ENCODE measurements at regions not wholly inside any gene's neighbourhood (a gene's known extent, or its start where the extent isn't known, plus 50 kb on each side); places are given as distances from the start of the nearest gene placed in this dataset.

DNA sequence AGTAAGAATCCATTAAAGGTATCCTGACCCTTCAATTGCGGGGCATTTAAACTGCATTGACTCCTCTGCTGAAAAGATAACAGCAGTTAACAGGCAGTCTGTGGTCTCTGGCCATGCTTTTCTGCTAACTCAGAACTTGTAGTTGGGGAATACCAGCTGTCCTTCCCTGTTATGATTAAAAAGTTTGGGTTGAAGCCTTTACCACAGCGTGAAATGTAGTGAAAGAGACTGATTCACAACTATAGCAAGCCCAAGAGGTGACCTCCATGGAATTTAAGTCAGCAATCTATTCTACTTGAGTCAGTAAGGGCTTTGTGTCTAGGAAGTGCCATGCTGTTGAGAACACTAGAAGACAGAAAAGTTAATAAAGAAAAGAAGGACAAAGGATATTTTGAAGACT, 1037.3 kb downstream of the SI start:
- 0% methylated on average over 2 of the region's 2 CpGs for WGBS (ENCODE audit: insufficient coverage, low coverage, missing lambda C conversion rate)
- no peak overlapping the region for H3K4me2 ChIP-seq (ENCODE audit: insufficient read depth, low read length)
- TF ChIP-seq, protein P1, sequence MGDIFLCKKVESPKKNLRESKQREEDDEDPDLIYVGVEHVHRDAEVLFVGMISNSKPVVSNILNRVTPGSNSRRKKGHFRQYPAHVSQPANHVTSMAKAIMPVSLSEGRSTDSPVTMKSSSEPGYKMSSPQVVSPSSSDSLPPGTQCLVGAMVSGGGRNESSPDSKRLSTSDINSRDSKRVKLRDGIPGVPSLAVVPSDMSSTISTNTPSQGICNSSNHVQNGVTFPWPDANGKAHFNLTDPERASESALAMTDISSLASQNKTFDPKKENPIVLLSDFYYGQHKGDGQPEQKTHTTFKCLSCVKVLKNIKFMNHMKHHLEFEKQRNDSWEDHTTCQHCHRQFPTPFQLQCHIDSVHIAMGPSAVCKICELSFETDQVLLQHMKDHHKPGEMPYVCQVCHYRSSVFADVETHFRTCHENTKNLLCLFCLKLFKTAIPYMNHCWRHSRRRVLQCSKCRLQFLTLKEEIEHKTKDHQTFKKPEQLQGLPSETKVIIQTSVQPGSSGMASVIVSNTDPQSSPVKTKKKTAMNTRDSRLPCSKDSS (IDR thresholded peaks at IDR 0.05; ENCODE audit: low read depth, partially characterized antibody) = no peak
- TF ChIP-seq ZFP30 (CRISPR knock-in tag; IDR thresholded peaks at IDR 0.05; ENCODE audit: borderline replicate concordance) = no peak
- TF ChIP-seq, protein P2, sequence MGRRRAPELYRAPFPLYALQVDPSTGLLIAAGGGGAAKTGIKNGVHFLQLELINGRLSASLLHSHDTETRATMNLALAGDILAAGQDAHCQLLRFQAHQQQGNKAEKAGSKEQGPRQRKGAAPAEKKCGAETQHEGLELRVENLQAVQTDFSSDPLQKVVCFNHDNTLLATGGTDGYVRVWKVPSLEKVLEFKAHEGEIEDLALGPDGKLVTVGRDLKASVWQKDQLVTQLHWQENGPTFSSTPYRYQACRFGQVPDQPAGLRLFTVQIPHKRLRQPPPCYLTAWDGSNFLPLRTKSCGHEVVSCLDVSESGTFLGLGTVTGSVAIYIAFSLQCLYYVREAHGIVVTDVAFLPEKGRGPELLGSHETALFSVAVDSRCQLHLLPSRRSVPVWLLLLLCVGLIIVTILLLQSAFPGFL (CRISPR knock-in tag; IDR thresholded peaks at IDR 0.05) = no peak
- TF ChIP-seq TFAM (CRISPR knock-in tag; conservative IDR thresholded peaks at IDR 0.05) = no peak
- TF ChIP-seq HDAC1 (IDR thresholded peaks at IDR 0.05) = no peak
- no peak for TF ChIP-seq PTTG1 (tag; IDR thresholded peaks at IDR 0.05; ENCODE audit: low read depth)
- TF ChIP-seq TAL1 (IDR thresholded peaks at IDR 0.05) = no peak
- TF ChIP-seq, protein P3, sequence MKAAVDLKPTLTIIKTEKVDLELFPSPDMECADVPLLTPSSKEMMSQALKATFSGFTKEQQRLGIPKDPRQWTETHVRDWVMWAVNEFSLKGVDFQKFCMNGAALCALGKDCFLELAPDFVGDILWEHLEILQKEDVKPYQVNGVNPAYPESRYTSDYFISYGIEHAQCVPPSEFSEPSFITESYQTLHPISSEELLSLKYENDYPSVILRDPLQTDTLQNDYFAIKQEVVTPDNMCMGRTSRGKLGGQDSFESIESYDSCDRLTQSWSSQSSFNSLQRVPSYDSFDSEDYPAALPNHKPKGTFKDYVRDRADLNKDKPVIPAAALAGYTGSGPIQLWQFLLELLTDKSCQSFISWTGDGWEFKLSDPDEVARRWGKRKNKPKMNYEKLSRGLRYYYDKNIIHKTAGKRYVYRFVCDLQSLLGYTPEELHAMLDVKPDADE (conservative IDR thresholded peaks at IDR 0.05; ENCODE audit: control insufficient read depth, low read depth, low read length) = no peak
- TF ChIP-seq FIP1L1 (IDR thresholded peaks at IDR 0.05; ENCODE audit: low read depth, low read length, poor library complexity, severe bottlenecking) = no peak
- TF ChIP-seq BRCA1 (IDR thresholded peaks at IDR 0.05) = no peak
- TF ChIP-seq BRCA1 (CRISPR knock-in tag; IDR thresholded peaks at IDR 0.05) = no peak
- TF ChIP-seq, protein P4, sequence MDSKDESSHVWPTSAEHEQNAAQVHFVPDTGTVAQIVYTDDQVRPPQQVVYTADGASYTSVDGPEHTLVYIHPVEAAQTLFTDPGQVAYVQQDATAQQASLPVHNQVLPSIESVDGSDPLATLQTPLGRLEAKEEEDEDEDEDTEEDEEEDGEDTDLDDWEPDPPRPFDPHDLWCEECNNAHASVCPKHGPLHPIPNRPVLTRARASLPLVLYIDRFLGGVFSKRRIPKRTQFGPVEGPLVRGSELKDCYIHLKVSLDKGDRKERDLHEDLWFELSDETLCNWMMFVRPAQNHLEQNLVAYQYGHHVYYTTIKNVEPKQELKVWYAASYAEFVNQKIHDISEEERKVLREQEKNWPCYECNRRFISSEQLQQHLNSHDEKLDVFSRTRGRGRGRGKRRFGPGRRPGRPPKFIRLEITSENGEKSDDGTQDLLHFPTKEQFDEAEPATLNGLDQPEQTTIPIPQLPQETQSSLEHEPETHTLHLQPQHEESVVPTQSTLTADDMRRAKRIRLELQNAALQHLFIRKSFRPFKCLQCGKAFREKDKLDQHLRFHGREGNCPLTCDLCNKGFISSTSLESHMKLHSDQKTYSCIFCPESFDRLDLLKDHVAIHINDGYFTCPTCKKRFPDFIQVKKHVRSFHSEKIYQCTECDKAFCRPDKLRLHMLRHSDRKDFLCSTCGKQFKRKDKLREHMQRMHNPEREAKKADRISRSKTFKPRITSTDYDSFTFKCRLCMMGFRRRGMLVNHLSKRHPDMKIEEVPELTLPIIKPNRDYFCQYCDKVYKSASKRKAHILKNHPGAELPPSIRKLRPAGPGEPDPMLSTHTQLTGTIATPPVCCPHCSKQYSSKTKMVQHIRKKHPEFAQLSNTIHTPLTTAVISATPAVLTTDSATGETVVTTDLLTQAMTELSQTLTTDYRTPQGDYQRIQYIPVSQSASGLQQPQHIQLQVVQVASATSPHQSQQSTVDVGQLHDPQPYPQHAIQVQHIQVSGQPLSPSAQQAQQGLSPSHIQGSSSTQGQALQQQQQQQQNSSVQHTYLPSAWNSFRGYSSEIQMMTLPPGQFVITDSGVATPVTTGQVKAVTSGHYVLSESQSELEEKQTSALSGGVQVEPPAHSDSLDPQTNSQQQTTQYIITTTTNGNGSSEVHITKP (IDR thresholded peaks at IDR 0.05; ENCODE audit: partially characterized antibody) = no peak
- TF ChIP-seq WHSC1 (IDR thresholded peaks at IDR 0.05; ENCODE audit: low read length) = no peak
- no peak for TF ChIP-seq PHTF2 (CRISPR knock-in tag; IDR thresholded peaks at IDR 0.05)
- no peak for TF ChIP-seq SREBF1 (IDR thresholded peaks at IDR 0.05; ENCODE audit: borderline replicate concordance, low read depth, low read length)
- no peak for TF ChIP-seq NR4A1 (CRISPR knock-in tag; IDR thresholded peaks at IDR 0.05)
- TF ChIP-seq NR4A1 (tag; IDR thresholded peaks at IDR 0.05) = no peak
- no peak for TF ChIP-seq HCFC1 (IDR thresholded peaks at IDR 0.05; ENCODE audit: low read depth, low read length)

More for the DNA sequence above, 1037.3 kb downstream of the SI start:
- FAIRE-seq (no peak), ATAC-seq (no peak), DNase-seq (ENCODE audit: extremely low read depth in 1 of 4, low spot score in 3 of 4) (no peak)
- Histone ChIP-seq H3K9me1 (ENCODE audit: control insufficient read depth, insufficient read depth, low read length) (no peaks in the 10 kb centered on the region), H3K27me3 (ENCODE audit: control insufficient read depth in 2 of 2, insufficient read depth in 2 of 2, low read length in 2 of 2) (no peaks in the 10 kb centered on the region), H3K79me2 (ENCODE audit: control insufficient read depth, insufficient read depth, low read length) (no peaks in the 10 kb centered on the region), H3K4me1 (replicated peaks in 1 of 2; ENCODE audit: control insufficient read depth in 2 of 2, insufficient read depth in 2 of 2, low read length in 2 of 2) (no peaks in the 10 kb centered on the region), H3K4me3 (no peak overlapping the region), H3K9me3 (replicated peaks; ENCODE audit: control insufficient read depth, insufficient read depth, low read depth, low read length) (no peaks in the 10 kb centered on the region), H3K9ac (ENCODE audit: insufficient read depth in 1 of 2, low read depth in 2 of 2, low read length in 2 of 2) (no peak overlapping the region), H4K20me1 (replicated peaks; ENCODE audit: control insufficient read depth, insufficient read depth, low read length) (no peaks in the 10 kb centered on the region), H2AFZ (ENCODE audit: low read depth, low read length) (no peak overlapping the region), H3K36me3 (ENCODE audit: control insufficient read depth, insufficient read depth, low read length) (no peaks in the 10 kb centered on the region), H3K27ac (ENCODE audit: extremely low read depth, low read depth, low read length) (no peak overlapping the region)
- ChIA-PET POLR2A (no interaction called here), CTCF (ENCODE audit: low intra/inter-chr PET ratio) (no interaction called here)
- in situ Hi-C loops (cut with MboI) (no loop called here), intact Hi-C loops (cut with micrococcal nuclease) (no loop called here)
- no TSS peak for BruUV-seq (replicated peaks)
